ENCODE measurements at regions not wholly inside any gene's neighbourhood (a gene's known extent, or its start where the extent isn't known, plus 50 kb on each side); places are given as distances from the start of the nearest gene placed in this dataset.

- Mint-ChIP-seq H3K4me1 (no peaks in the 10 kb centered on the region), H3K36me3 (no peaks in the 10 kb centered on the region), H3K9me3 (no peaks in the 10 kb centered on the region), H3K4me3 (no peak overlapping the region), H3K27ac (no peak overlapping the region)
- DNase-seq (ENCODE audit: low spot score in 2 of 2) (no peak), ATAC-seq (no peak)
These were observed 94.2 kb downstream of the AIPL1 start for GRCh38 chr17:6340708-6341107.

- no peaks in the 10 kb centered on the region for H3K4me1 Mint-ChIP-seq
- no peaks in the 10 kb centered on the region for H3K36me3 Mint-ChIP-seq
- no peak overlapping the region for H3K4me3 Mint-ChIP-seq
These were observed 100.5 kb downstream of the AIPL1 start for GRCh38 chr17:6334386-6334785.

GRCh38 chr17:6330936-6331335 is 104.0 kb downstream of the AIPL1 start:
- Mint-ChIP-seq H3K9me3 (no peaks in the 10 kb centered on the region), H3K4me1 (no peaks in the 10 kb centered on the region), H3K36me3 (no peaks in the 10 kb centered on the region), H3K27ac (no peak overlapping the region), H3K4me3 (no peak overlapping the region)
- no peak for DNase-seq (ENCODE audit: low spot score in 2 of 2)
- no peak for ATAC-seq

More at GRCh38 chr17:6334386-6334785, 100.5 kb downstream of the AIPL1 start:
- DNase-seq (ENCODE audit: low spot score in 2 of 2) (no peak), ATAC-seq (no peak)
- no peak overlapping the region for H3K27ac Mint-ChIP-seq
- H3K9me3 Mint-ChIP-seq = no peaks in the 10 kb centered on the region

GRCh38 chr17:6328279-6328678 is 106.6 kb downstream of the AIPL1 start:
- Mint-ChIP-seq H3K36me3 (no peaks in the 10 kb centered on the region), H3K9me3 (no peaks in the 10 kb centered on the region), H3K27ac (no peak overlapping the region), H3K4me1 (no peaks in the 10 kb centered on the region), H3K4me3 (no peak overlapping the region)
- no peak for ATAC-seq
- DNase-seq (ENCODE audit: low spot score in 2 of 2) = no peak

GRCh38 chr17:6327007-6327406 is 107.9 kb downstream of the AIPL1 start:
- no peak overlapping the region for H3K27ac Mint-ChIP-seq
- H3K36me3 Mint-ChIP-seq = no peaks in the 10 kb centered on the region
- ATAC-seq (no peak), DNase-seq (ENCODE audit: low spot score in 2 of 2) (no peak)
- no peak overlapping the region for H3K4me3 Mint-ChIP-seq
- no peaks in the 10 kb centered on the region for H3K9me3 Mint-ChIP-seq
- H3K4me1 Mint-ChIP-seq = no peaks in the 10 kb centered on the region

GRCh38 chr17:6326483-6326882 is 108.4 kb downstream of the AIPL1 start:
- Mint-ChIP-seq H3K4me1 (no peaks in the 10 kb centered on the region), H3K9me3 (no peaks in the 10 kb centered on the region), H3K4me3 (no peak overlapping the region), H3K36me3 (no peaks in the 10 kb centered on the region), H3K27ac (no peak overlapping the region)
- no peak for ATAC-seq
- DNase-seq (ENCODE audit: low spot score in 2 of 2) = no peak

GRCh38 chr17:6325741-6326140 is 109.2 kb downstream of the AIPL1 start:
- H3K4me3 Mint-ChIP-seq = no peak overlapping the region
- no peaks in the 10 kb centered on the region for H3K9me3 Mint-ChIP-seq
- H3K4me1 Mint-ChIP-seq = no peaks in the 10 kb centered on the region
- H3K36me3 Mint-ChIP-seq = no peaks in the 10 kb centered on the region
- H3K27ac Mint-ChIP-seq = no peak overlapping the region
- no peak for ATAC-seq
- no peak for DNase-seq (ENCODE audit: low spot score in 2 of 2)

GRCh38 chr17:6325051-6325450 is 109.9 kb downstream of the AIPL1 start:
- no peak overlapping the region for H3K27ac Mint-ChIP-seq
- H3K9me3 Mint-ChIP-seq = no peaks in the 10 kb centered on the region
- DNase-seq (ENCODE audit: low spot score in 2 of 2) = no peak
- H3K4me1 Mint-ChIP-seq = no peaks in the 10 kb centered on the region
- H3K36me3 Mint-ChIP-seq = no peaks in the 10 kb centered on the region
- ATAC-seq = no peak
- H3K4me3 Mint-ChIP-seq = no peak overlapping the region

GRCh38 chr17:6323626-6324356 is 111.1 kb downstream of the AIPL1 start:
- H3K4me1 Mint-ChIP-seq = no peaks in the 10 kb centered on the region
- no peak overlapping the region for H3K27ac Mint-ChIP-seq
- no peak for ATAC-seq
- no peak for DNase-seq (ENCODE audit: low spot score in 2 of 2)
- no peaks in the 10 kb centered on the region for H3K36me3 Mint-ChIP-seq
- no peaks in the 10 kb centered on the region for H3K9me3 Mint-ChIP-seq
- H3K4me3 Mint-ChIP-seq = no peak overlapping the region

GRCh38 chr17:6322316-6322715 is 112.6 kb downstream of the AIPL1 start:
- H3K9me3 Mint-ChIP-seq = no peaks in the 10 kb centered on the region
- H3K27ac Mint-ChIP-seq = no peak overlapping the region
- no peak for DNase-seq (ENCODE audit: low spot score in 2 of 2)
- no peak for ATAC-seq
- no peaks in the 10 kb centered on the region for H3K4me1 Mint-ChIP-seq
- no peaks in the 10 kb centered on the region for H3K36me3 Mint-ChIP-seq
- H3K4me3 Mint-ChIP-seq = no peak overlapping the region

GRCh38 chr17:6314311-6314710 is 120.6 kb downstream of the AIPL1 start:
- H3K4me3 Mint-ChIP-seq = no peak overlapping the region
- H3K9me3 Mint-ChIP-seq = no peaks in the 10 kb centered on the region
- ATAC-seq (no peak), DNase-seq (ENCODE audit: low spot score in 2 of 2) (no peak)
- H3K4me1 Mint-ChIP-seq = no peaks in the 10 kb centered on the region
- no peaks in the 10 kb centered on the region for H3K36me3 Mint-ChIP-seq
- H3K27ac Mint-ChIP-seq = no peak overlapping the region

- Mint-ChIP-seq H3K4me1 (no peaks in the 10 kb centered on the region), H3K9me3 (no peaks in the 10 kb centered on the region), H3K27ac (no peak overlapping the region), H3K36me3 (no peaks in the 10 kb centered on the region), H3K4me3 (no peak overlapping the region)
- no peak for ATAC-seq
- no peak for DNase-seq (ENCODE audit: low spot score in 2 of 2)
These were observed 121.1 kb downstream of the AIPL1 start for GRCh38 chr17:6313835-6314234.

- ATAC-seq = no peak
- Mint-ChIP-seq H3K27ac (no peak overlapping the region), H3K9me3 (no peaks in the 10 kb centered on the region), H3K36me3 (no peaks in the 10 kb centered on the region), H3K4me1 (no peaks in the 10 kb centered on the region), H3K4me3 (no peak overlapping the region)
- no peak for DNase-seq (ENCODE audit: low spot score in 2 of 2)
These were observed 128.1 kb downstream of the AIPL1 start for GRCh38 chr17:6306820-6307219.

GRCh38 chr17:6305613-6306360 is 129.1 kb downstream of the AIPL1 start:
- Mint-ChIP-seq H3K4me1 (no peaks in the 10 kb centered on the region), H3K27ac (no peak overlapping the region), H3K9me3 (peaks cover 2% of the 10 kb centered on the region), H3K4me3 (no peak overlapping the region), H3K36me3 (no peaks in the 10 kb centered on the region)
- DNase-seq (ENCODE audit: low spot score in 2 of 2) (no peak), ATAC-seq (no peak)

- H3K36me3 Mint-ChIP-seq = no peaks in the 10 kb centered on the region
These were observed 129.9 kb downstream of the AIPL1 start for GRCh38 chr17:6304894-6305612.

GRCh38 chr17:6303664-6304063 is 131.3 kb downstream of the AIPL1 start:
- no peak for ATAC-seq
- H3K27ac Mint-ChIP-seq = no peak overlapping the region
- no peaks in the 10 kb centered on the region for H3K36me3 Mint-ChIP-seq
- H3K4me3 Mint-ChIP-seq = no peak overlapping the region
- DNase-seq (ENCODE audit: low spot score in 2 of 2) = no peak
- no peaks in the 10 kb centered on the region for H3K4me1 Mint-ChIP-seq
- H3K9me3 Mint-ChIP-seq = peaks cover 2% of the 10 kb centered on the region

More at GRCh38 chr17:6304894-6305612, 129.9 kb downstream of the AIPL1 start:
- Mint-ChIP-seq H3K4me3 (no peak overlapping the region), H3K27ac (no peak overlapping the region), H3K9me3 (peaks cover 2% of the 10 kb centered on the region), H3K4me1 (no peaks in the 10 kb centered on the region)
- ATAC-seq = no peak
- DNase-seq (ENCODE audit: low spot score in 2 of 2) = no peak
